ENCODE measurements at regions not wholly inside any gene's neighbourhood (a gene's known extent, or its start where the extent isn't known, plus 50 kb on each side); places are given as distances from the start of the nearest gene placed in this dataset.

GRCh38 chr13:97849305-97849704, 104.2 kb upstream of the IPO5 start:
- no peak overlapping the region for H3K4me3 ChIP-seq
- no peaks in the 10 kb centered on the region for H3K9me3 ChIP-seq
- no peak for ATAC-seq
- H3K4me1 ChIP-seq (ENCODE audit: low read depth), result no peaks in the 10 kb centered on the region
- no peak for DNase-seq
- no peaks in the 10 kb centered on the region for H3K36me3 ChIP-seq (ENCODE audit: low read depth)
- intact Hi-C loops (cut with DNase I, micrococcal nuclease), result no loop called here
- TF ChIP-seq, protein P1, sequence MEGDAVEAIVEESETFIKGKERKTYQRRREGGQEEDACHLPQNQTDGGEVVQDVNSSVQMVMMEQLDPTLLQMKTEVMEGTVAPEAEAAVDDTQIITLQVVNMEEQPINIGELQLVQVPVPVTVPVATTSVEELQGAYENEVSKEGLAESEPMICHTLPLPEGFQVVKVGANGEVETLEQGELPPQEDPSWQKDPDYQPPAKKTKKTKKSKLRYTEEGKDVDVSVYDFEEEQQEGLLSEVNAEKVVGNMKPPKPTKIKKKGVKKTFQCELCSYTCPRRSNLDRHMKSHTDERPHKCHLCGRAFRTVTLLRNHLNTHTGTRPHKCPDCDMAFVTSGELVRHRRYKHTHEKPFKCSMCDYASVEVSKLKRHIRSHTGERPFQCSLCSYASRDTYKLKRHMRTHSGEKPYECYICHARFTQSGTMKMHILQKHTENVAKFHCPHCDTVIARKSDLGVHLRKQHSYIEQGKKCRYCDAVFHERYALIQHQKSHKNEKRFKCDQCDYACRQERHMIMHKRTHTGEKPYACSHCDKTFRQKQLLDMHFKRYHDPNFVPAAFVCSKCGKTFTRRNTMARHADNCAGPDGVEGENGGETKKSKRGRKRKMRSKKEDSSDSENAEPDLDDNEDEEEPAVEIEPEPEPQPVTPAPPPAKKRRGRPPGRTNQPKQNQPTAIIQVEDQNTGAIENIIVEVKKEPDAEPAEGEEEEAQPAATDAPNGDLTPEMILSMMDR (IDR thresholded peaks at IDR 0.05), result no peak

DNA sequence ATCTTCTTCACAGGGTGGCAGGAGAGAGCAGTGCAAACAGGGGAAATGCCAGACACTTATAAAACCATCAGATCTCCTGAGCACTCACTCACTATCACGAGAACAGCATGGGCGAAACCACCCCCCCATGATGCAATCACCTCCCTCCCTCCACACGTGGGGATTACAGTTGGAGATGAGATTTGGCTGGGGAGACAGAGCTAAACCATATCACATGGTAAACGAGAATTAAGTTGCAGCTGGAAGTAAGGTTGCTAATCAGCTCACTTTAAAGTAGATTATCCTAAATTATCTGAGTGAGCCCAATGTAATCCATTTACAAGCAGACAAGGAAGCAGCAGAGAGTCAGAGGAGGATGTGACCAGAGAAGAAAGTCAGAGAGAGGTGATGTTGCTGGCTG, 102.2 kb upstream of the IPO5 start:
- H3K4me3 ChIP-seq, result no peak overlapping the region
- TF ChIP-seq, protein P1 (IDR thresholded peaks at IDR 0.05), result no peak
- intact Hi-C loops (cut with DNase I, micrococcal nuclease), result no loop called here
- no peaks in the 10 kb centered on the region for H3K9me3 ChIP-seq
- H3K4me1 ChIP-seq (ENCODE audit: low read depth), result no peaks in the 10 kb centered on the region
- no peaks in the 10 kb centered on the region for H3K36me3 ChIP-seq (ENCODE audit: low read depth)
- DNase-seq (no peak), ATAC-seq (no peak)

DNA sequence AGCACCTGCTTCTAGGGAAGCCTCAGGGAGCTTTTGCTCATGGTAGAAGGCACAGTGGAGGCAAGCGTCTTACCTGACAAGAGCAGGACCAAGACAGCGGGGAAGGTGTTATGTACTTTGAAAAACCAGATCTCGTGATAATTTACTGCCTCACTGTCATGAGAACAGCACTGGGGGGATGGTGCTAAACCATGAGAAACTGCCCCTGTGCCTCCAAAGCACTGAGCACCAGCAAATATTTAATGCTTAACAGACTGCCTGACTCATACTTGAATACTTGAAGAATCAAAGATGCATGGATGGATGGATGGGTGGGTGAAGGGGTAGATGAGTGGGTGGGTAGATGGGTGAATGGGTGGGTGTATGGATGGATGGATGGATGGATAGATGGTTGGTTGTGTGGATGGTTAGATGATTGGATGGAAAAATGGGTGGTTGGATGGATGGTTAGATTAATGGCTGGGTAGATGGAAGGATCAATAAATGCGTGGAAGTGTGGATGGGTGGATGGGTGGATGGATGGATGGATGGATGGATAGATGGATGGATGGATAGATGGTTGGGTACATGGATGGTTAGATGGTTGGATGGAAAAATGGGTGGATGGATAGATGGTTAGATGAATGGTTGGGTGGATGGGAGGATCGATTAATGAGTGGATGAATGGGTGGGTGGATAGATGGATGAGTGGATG, 101.1 kb upstream of the IPO5 start:
- no peaks in the 10 kb centered on the region for H3K4me1 ChIP-seq (ENCODE audit: low read depth)
- TF ChIP-seq, protein P1 (IDR thresholded peaks at IDR 0.05), result no peak
- no peak overlapping the region for H3K4me3 ChIP-seq
- no peaks in the 10 kb centered on the region for H3K36me3 ChIP-seq (ENCODE audit: low read depth)
- ATAC-seq (no peak), DNase-seq (no peak)
- intact Hi-C loops (cut with DNase I, micrococcal nuclease), result no loop called here
- no peaks in the 10 kb centered on the region for H3K9me3 ChIP-seq

GRCh38 chr13:97853550-97853949, 99.9 kb upstream of the IPO5 start:
- no peak for ATAC-seq
- TF ChIP-seq, protein P1 (IDR thresholded peaks at IDR 0.05), result no peak
- Histone ChIP-seq H3K4me3 (no peak overlapping the region), H3K4me1 (ENCODE audit: low read depth) (no peaks in the 10 kb centered on the region), H3K36me3 (ENCODE audit: low read depth) (no peaks in the 10 kb centered on the region), H3K9me3 (no peaks in the 10 kb centered on the region)
- intact Hi-C loops (cut with DNase I, micrococcal nuclease), result no loop called here
- DNase-seq, result no peak

DNA sequence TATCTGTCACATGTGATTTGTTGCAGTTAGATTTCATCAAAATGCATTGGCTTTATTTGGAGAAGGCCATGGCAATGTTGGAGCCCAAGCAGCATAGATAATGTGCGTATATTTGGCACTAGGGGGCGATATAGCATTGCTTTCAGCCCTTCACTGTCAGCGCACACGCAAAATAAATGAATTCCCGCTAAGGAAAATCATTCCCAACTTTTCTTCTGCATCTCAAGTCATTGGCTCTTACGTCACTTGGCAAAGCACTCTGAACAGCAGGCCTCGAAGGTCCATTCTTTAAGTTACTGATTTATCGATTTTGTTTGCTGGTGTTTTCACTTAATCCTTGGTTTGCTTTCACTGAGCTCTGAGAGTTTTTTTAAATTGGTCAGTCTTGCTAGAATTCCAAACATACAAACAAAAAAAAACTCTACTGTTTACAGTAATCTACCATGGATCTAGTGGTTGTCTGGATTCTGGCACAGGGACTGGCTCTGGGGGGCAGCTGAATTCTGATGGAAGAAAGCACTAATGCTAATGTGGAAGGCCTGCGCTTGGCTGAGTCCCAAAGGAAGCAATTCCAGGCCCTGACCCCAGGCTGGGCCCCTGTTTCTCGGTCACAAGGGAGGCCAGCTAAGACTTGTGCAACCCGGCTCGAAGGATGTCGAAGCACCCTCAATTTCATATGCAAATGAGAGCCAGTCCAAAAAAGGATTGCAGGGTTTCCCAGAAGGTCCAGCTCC, 97.7 kb upstream of the IPO5 start:
- Histone ChIP-seq H3K4me3 (no peak overlapping the region), H3K4me1 (ENCODE audit: low read depth) (no peaks in the 10 kb centered on the region), H3K9me3 (no peaks in the 10 kb centered on the region), H3K36me3 (ENCODE audit: low read depth) (no peaks in the 10 kb centered on the region)
- peak; percentile 84 for ATAC-seq
- intact Hi-C loops (cut with DNase I, micrococcal nuclease), result no loop called here
- peak in 1 of 3 donors; percentile 50 for DNase-seq
- TF ChIP-seq, protein P1 (IDR thresholded peaks at IDR 0.05), result peak; percentile 59

Data from mucosa of descending colon (tissue), 3 donors.